ENCODE measurements at regions not wholly inside any gene's neighbourhood (a gene's known extent, or its start where the extent isn't known, plus 50 kb on each side); places are given as distances from the start of the nearest gene placed in this dataset.

- Histone ChIP-seq H3K4me3 (ENCODE audit: low read depth, low read length) (no peak overlapping the region), H3K79me2 (no peaks in the 10 kb centered on the region), H3K36me3 (ENCODE audit: control insufficient read depth, insufficient read depth, low read length) (no peaks in the 10 kb centered on the region), H3K27me3 (ENCODE audit: control insufficient read depth, insufficient read depth, low read length) (no peaks in the 10 kb centered on the region), H3K9ac (no peak overlapping the region), H2AFZ (no peak overlapping the region), H3K4me1 (no peaks in the 10 kb centered on the region), H3K27ac (no peak overlapping the region), H3K4me2 (ENCODE audit: low read length) (no peak overlapping the region), H3K9me3 (ENCODE audit: control insufficient read depth, low read length) (no peaks in the 10 kb centered on the region)
- no peak for TF ChIP-seq CTCF (IDR thresholded peaks at IDR 0.05)
Measured at GRCh38 chr6:18693881-18694280, 306.7 kb downstream of the RNF144B start.

- Histone ChIP-seq H3K9ac (no peak overlapping the region), H3K4me1 (no peaks in the 10 kb centered on the region), H2AFZ (no peak overlapping the region), H3K9me3 (ENCODE audit: control insufficient read depth, low read length) (no peaks in the 10 kb centered on the region), H3K4me2 (ENCODE audit: low read length) (no peak overlapping the region), H3K36me3 (ENCODE audit: control insufficient read depth, insufficient read depth, low read length) (no peaks in the 10 kb centered on the region), H3K4me3 (ENCODE audit: low read depth, low read length) (no peak overlapping the region), H3K27me3 (ENCODE audit: control insufficient read depth, insufficient read depth, low read length) (no peaks in the 10 kb centered on the region), H3K27ac (no peak overlapping the region), H3K79me2 (no peaks in the 10 kb centered on the region)
- no peak for TF ChIP-seq CTCF (IDR thresholded peaks at IDR 0.05)
Measured at GRCh38 chr6:18703546-18703945, 316.4 kb downstream of the RNF144B start.

- H3K4me1 ChIP-seq = no peaks in the 10 kb centered on the region
- no peak overlapping the region for H3K27ac ChIP-seq
- H3K36me3 ChIP-seq (ENCODE audit: control insufficient read depth, insufficient read depth, low read length) = no peaks in the 10 kb centered on the region
- no peak overlapping the region for H3K4me3 ChIP-seq (ENCODE audit: low read depth, low read length)
- no peak overlapping the region for H3K9ac ChIP-seq
- no peak overlapping the region for H3K4me2 ChIP-seq (ENCODE audit: low read length)
- H3K79me2 ChIP-seq = no peaks in the 10 kb centered on the region
- no peaks in the 10 kb centered on the region for H3K9me3 ChIP-seq (ENCODE audit: control insufficient read depth, low read length)
- H3K27me3 ChIP-seq (ENCODE audit: control insufficient read depth, insufficient read depth, low read length) = no peaks in the 10 kb centered on the region
- no peak for TF ChIP-seq CTCF (IDR thresholded peaks at IDR 0.05)
- no peak overlapping the region for H2AFZ ChIP-seq
Measured at GRCh38 chr6:18707714-18708439, 320.7 kb downstream of the RNF144B start.

- TF ChIP-seq CTCF (IDR thresholded peaks at IDR 0.05) = no peak
Measured at GRCh38 chr6:18712595-18712994, 325.4 kb downstream of the RNF144B start.

GRCh38 chr6:18720075-18720474 is 332.9 kb downstream of the RNF144B start:
- no peak for TF ChIP-seq CTCF (IDR thresholded peaks at IDR 0.05)
- no peaks in the 10 kb centered on the region for H3K79me2 ChIP-seq
- no peaks in the 10 kb centered on the region for H3K36me3 ChIP-seq (ENCODE audit: control insufficient read depth, insufficient read depth, low read length)
- no peaks in the 10 kb centered on the region for H3K4me1 ChIP-seq
- no peaks in the 10 kb centered on the region for H3K27me3 ChIP-seq (ENCODE audit: control insufficient read depth, insufficient read depth, low read length)
- H3K9ac ChIP-seq = no peak overlapping the region
- no peak overlapping the region for H3K27ac ChIP-seq
- no peaks in the 10 kb centered on the region for H3K9me3 ChIP-seq (ENCODE audit: control insufficient read depth, low read length)
- H3K4me3 ChIP-seq (ENCODE audit: low read depth, low read length) = no peak overlapping the region
- H2AFZ ChIP-seq = no peak overlapping the region
- H3K4me2 ChIP-seq (ENCODE audit: low read length) = no peak overlapping the region

More at GRCh38 chr6:18712595-18712994, 325.4 kb downstream of the RNF144B start:
- Histone ChIP-seq H3K79me2 (no peaks in the 10 kb centered on the region), H2AFZ (no peak overlapping the region), H3K9me3 (ENCODE audit: control insufficient read depth, low read length) (no peaks in the 10 kb centered on the region), H3K4me1 (no peaks in the 10 kb centered on the region), H3K27me3 (ENCODE audit: control insufficient read depth, insufficient read depth, low read length) (no peaks in the 10 kb centered on the region), H3K36me3 (ENCODE audit: control insufficient read depth, insufficient read depth, low read length) (no peaks in the 10 kb centered on the region), H3K9ac (no peak overlapping the region), H3K4me2 (ENCODE audit: low read length) (no peak overlapping the region), H3K27ac (no peak overlapping the region), H3K4me3 (ENCODE audit: low read depth, low read length) (no peak overlapping the region)

Data from parathyroid adenoma (tissue), 2 donors.